ENCODE measurements at regions not wholly inside any gene's neighbourhood (a gene's known extent, or its start where the extent isn't known, plus 50 kb on each side); places are given as distances from the start of the nearest gene placed in this dataset.

DNA sequence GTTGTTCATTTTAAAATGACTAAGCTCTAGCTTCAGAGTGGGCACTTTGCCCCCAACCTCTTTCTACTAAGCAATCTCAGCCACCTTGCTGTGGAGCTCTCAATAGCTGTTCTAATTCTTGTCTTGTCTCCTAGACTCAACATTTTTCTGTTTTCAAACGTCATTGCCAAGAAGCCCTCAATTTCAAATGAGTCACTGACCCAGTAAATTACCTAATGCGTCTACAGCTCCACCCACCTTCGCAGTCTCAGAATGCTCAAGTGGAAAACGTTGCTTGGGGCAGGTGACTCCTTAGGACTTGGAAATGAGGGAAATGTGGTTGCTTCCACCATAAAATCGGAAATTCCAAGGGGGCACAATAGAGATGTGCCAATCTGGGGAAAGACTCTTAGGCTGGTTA lies 59.0 kb downstream of the ING2 start:
- DNase-seq (ENCODE audit: low spot score, unreplicated experiment): no peak
- TF ChIP-seq, protein P1, sequence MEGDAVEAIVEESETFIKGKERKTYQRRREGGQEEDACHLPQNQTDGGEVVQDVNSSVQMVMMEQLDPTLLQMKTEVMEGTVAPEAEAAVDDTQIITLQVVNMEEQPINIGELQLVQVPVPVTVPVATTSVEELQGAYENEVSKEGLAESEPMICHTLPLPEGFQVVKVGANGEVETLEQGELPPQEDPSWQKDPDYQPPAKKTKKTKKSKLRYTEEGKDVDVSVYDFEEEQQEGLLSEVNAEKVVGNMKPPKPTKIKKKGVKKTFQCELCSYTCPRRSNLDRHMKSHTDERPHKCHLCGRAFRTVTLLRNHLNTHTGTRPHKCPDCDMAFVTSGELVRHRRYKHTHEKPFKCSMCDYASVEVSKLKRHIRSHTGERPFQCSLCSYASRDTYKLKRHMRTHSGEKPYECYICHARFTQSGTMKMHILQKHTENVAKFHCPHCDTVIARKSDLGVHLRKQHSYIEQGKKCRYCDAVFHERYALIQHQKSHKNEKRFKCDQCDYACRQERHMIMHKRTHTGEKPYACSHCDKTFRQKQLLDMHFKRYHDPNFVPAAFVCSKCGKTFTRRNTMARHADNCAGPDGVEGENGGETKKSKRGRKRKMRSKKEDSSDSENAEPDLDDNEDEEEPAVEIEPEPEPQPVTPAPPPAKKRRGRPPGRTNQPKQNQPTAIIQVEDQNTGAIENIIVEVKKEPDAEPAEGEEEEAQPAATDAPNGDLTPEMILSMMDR (IDR thresholded peaks at IDR 0.05; ENCODE audit: unreplicated experiment): no peak
- Mint-ChIP-seq H3K27me3 (peaks cover 11% of the 10 kb centered on the region), H3K36me3 (ENCODE audit: insufficient read depth) (no peaks in the 10 kb centered on the region), H3K9me3 (ENCODE audit: low read depth) (no peaks in the 10 kb centered on the region), H3K4me1 (ENCODE audit: low read depth) (peaks cover 6% of the 10 kb centered on the region), H3K27ac (no peak overlapping the region), H3K4me3 (ENCODE audit: low read depth) (no peak overlapping the region)

GRCh38 chr4:183571350-183571941 lies 66.6 kb downstream of the ING2 start:
- Mint-ChIP-seq H3K4me3 (ENCODE audit: low read depth) (no peak overlapping the region), H3K9me3 (ENCODE audit: low read depth) (no peaks in the 10 kb centered on the region), H3K4me1 (ENCODE audit: low read depth) (peaks cover 6% of the 10 kb centered on the region), H3K36me3 (ENCODE audit: insufficient read depth) (no peaks in the 10 kb centered on the region), H3K27me3 (peaks cover 5% of the 10 kb centered on the region), H3K27ac (peak overlapping the region; percentile 76)
- DNase-seq (ENCODE audit: low spot score, unreplicated experiment): no peak
- TF ChIP-seq, protein P1 (IDR thresholded peaks at IDR 0.05; ENCODE audit: unreplicated experiment): no peak

DNA sequence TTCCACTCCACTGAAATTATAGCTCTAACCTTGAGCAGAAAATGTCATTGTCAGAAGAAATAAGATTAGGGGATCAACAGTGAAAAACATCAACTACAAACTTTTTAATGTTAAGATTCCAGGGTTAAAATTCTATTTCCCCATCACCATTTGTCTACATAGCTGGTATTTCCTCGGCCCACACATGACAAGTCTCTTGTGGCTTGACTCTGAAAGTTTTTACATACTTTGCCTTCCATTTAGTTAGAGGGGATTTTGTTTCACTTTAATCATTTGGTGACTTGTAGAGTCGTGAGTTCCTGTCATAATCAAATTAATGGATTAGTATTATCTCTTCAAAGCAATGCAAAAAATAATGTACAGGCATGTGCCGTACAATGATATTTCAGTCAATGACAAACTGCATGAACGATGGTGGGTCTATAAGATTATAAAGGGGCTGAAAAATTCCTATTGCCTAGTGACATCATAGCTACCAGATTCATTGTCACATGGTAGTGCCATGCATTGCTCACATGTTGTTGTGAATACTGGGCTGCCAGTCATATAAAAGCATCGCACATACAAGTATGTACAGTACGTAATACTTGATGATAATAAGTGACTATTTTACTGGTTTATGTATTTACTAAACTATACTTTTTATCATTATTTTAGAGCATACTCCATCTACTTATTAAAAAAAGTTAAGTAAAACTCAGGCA lies 72.0 kb downstream of the ING2 start:
- H3K4me3 Mint-ChIP-seq (ENCODE audit: low read depth): no peak overlapping the region
- peaks cover 6% of the 10 kb centered on the region for H3K9me3 Mint-ChIP-seq (ENCODE audit: low read depth)
- DNase-seq (ENCODE audit: low spot score, unreplicated experiment): no peak
- H3K4me1 Mint-ChIP-seq (ENCODE audit: low read depth): peaks cover 2% of the 10 kb centered on the region
- TF ChIP-seq, protein P1 (IDR thresholded peaks at IDR 0.05; ENCODE audit: unreplicated experiment): no peak
- H3K27ac Mint-ChIP-seq: no peak overlapping the region
- peaks cover 2% of the 10 kb centered on the region for H3K36me3 Mint-ChIP-seq (ENCODE audit: insufficient read depth)
- no peaks in the 10 kb centered on the region for H3K27me3 Mint-ChIP-seq

- DNase-seq (ENCODE audit: low spot score, unreplicated experiment): no peak
- Mint-ChIP-seq H3K27me3 (no peaks in the 10 kb centered on the region), H3K4me1 (ENCODE audit: low read depth) (peaks cover 2% of the 10 kb centered on the region), H3K36me3 (ENCODE audit: insufficient read depth) (peaks cover 2% of the 10 kb centered on the region), H3K9me3 (ENCODE audit: low read depth) (peaks cover 12% of the 10 kb centered on the region), H3K4me3 (ENCODE audit: low read depth) (no peak overlapping the region), H3K27ac (no peak overlapping the region)
- TF ChIP-seq, protein P1 (IDR thresholded peaks at IDR 0.05; ENCODE audit: unreplicated experiment): no peak
These were observed 75.5 kb downstream of the ING2 start for GRCh38 chr4:183580370-183580769.

GRCh38 chr4:183580849-183581248 lies 76.0 kb downstream of the ING2 start:
- TF ChIP-seq, protein P1 (IDR thresholded peaks at IDR 0.05; ENCODE audit: unreplicated experiment): no peak
- peaks cover 2% of the 10 kb centered on the region for H3K4me1 Mint-ChIP-seq (ENCODE audit: low read depth)
- H3K27me3 Mint-ChIP-seq: no peaks in the 10 kb centered on the region
- H3K9me3 Mint-ChIP-seq (ENCODE audit: low read depth): peaks cover 12% of the 10 kb centered on the region
- no peak overlapping the region for H3K4me3 Mint-ChIP-seq (ENCODE audit: low read depth)
- H3K36me3 Mint-ChIP-seq (ENCODE audit: insufficient read depth): peaks cover 2% of the 10 kb centered on the region
- no peak for DNase-seq (ENCODE audit: low spot score, unreplicated experiment)
- no peak overlapping the region for H3K27ac Mint-ChIP-seq
